ENCODE measurements at regions not wholly inside any gene's neighbourhood (a gene's known extent, or its start where the extent isn't known, plus 50 kb on each side); places are given as distances from the start of the nearest gene placed in this dataset.
"Not testable (repeated sequence)": the region's sequence is repeated elsewhere in the genome, so short reads cannot be mapped to it uniquely, and the experiment has no call there.

GRCh38 chr2:226573158-226573557 lies 226.5 kb downstream of the IRS1 start:
- no peak for DNase-seq

GRCh38 chr2:226564667-226565066 lies 235.0 kb downstream of the IRS1 start:
- no peak for DNase-seq

GRCh38 chr2:226561962-226562361 lies 237.7 kb downstream of the IRS1 start:
- no peak for DNase-seq

GRCh38 chr2:226560325-226560724 lies 239.3 kb downstream of the IRS1 start:
- DNase-seq = no peak

- no peak for DNase-seq
These were observed 240.1 kb downstream of the IRS1 start for GRCh38 chr2:226559536-226559935.

- no peak for DNase-seq
These were observed 241.2 kb downstream of the IRS1 start for GRCh38 chr2:226558418-226558817.

- no peak for DNase-seq
These were observed 243.6 kb downstream of the IRS1 start for GRCh38 chr2:226556050-226556449.

GRCh38 chr2:226554701-226555100 lies 244.9 kb downstream of the IRS1 start:
- DNase-seq = no peak

GRCh38 chr2:226553333-226553732 lies 246.3 kb downstream of the IRS1 start:
- no peak for DNase-seq

- no peak for DNase-seq
These were observed 246.9 kb downstream of the IRS1 start for GRCh38 chr2:226552571-226553285.

GRCh38 chr2:226551522-226552250 lies 247.9 kb downstream of the IRS1 start:
- no peak for DNase-seq

- DNase-seq = no peak
These were observed 248.8 kb downstream of the IRS1 start for GRCh38 chr2:226550801-226551200.

- DNase-seq = no peak
These were observed 250.9 kb downstream of the IRS1 start for GRCh38 chr2:226548732-226549131.

GRCh38 chr2:226544596-226545210 lies 254.9 kb downstream of the IRS1 start:
- no peak for DNase-seq

- DNase-seq = no peak
These were observed 259.2 kb downstream of the IRS1 start for GRCh38 chr2:226540204-226540994.

- no peak for DNase-seq
These were observed 263.2 kb downstream of the IRS1 start for GRCh38 chr2:226536410-226536809.

- not testable (repeated sequence) for DNase-seq
These were observed 266.6 kb downstream of the IRS1 start for GRCh38 chr2:226532976-226533375.

- DNase-seq = no peak
These were observed 268.4 kb downstream of the IRS1 start for GRCh38 chr2:226531061-226531810.

GRCh38 chr2:226529556-226529955 lies 270.1 kb downstream of the IRS1 start:
- no peak for DNase-seq

GRCh38 chr2:226526716-226527115 lies 272.9 kb downstream of the IRS1 start:
- no peak for DNase-seq

- DNase-seq = no peak
These were observed 275.2 kb downstream of the IRS1 start for GRCh38 chr2:226524381-226524843.

GRCh38 chr2:226520723-226521122 lies 278.9 kb downstream of the IRS1 start:
- DNase-seq = no peak
